IMR-90 (cell line): ENCODE measurements at regions not wholly inside any gene's neighbourhood (a gene's known extent, or its start where the extent isn't known, plus 50 kb on each side); places are given as distances from the start of the nearest gene placed in this dataset.

Experiments
- ATAC-seq: fragments of 200-7000 bp; cut with Tn5 transposase; 2 replicates; pipeline ENCODE4 v1.9.1; 2020; ENCODE audit warnings: low read depth, mild to moderate bottlenecking, moderate library complexity
- BruUV-seq: library from RNA; stranded (reverse); fragments of 400-500 nt; replicated peaks from 2 replicates; lab custom pipeline; 2021; lab: Mats Ljungman, UMichigan
- CTCF ChIA-PET: fragments of 300-600 bp; formaldehyde crosslinking; extraction: SDS; loops from one replicate; lab custom pipeline; 2021; ENCODE audit warnings: antibody characterized with exemption; lab: Yijun Ruan, JAX
- POLR2A ChIA-PET: fragments of 300-600 bp; sonication (Branson Sonifier 250); formaldehyde crosslinking; loops from one replicate; lab custom pipeline; 2022; ENCODE audit warnings: antibody characterized with exemption; ENCODE audit not compliant: unreplicated experiment; lab: Charles Lee
- DNase-seq: peaks from one replicate; pipeline ENCODE4 v3.0.0; 2013
- H2AFZ ChIP-seq: replicated peaks from 2 replicates; pipeline ENCODE3; 2013; ENCODE audit warnings: low read length, mild to moderate bottlenecking; ENCODE audit not compliant: poor library complexity
- H2AK5ac ChIP-seq: 2 replicates; pipeline ENCODE4 v1.6.1; 2013; ENCODE audit warnings: low read depth, low read length, inconsistent platforms
- H2AK9ac ChIP-seq: replicated peaks from 2 replicates; pipeline ENCODE3; 2013; ENCODE audit warnings: mild to moderate bottlenecking, low read depth, low read length, moderate library complexity; ENCODE audit not compliant: poor library complexity
- H2BK120ac ChIP-seq: 2 replicates; pipeline ENCODE4 v1.6.1; 2013; ENCODE audit warnings: low read depth, low read length, inconsistent platforms
- H2BK15ac ChIP-seq: 3 replicates; pipeline ENCODE4 v1.6.1; 2013; ENCODE audit warnings: low read depth, low read length, inconsistent platforms
- H2BK20ac ChIP-seq: 2 replicates; pipeline ENCODE4 v1.6.1; 2013; ENCODE audit warnings: low read depth, mild to moderate bottlenecking, inconsistent platforms, low read length, moderate library complexity
- H2BK5ac ChIP-seq: 2 replicates; pipeline ENCODE4 v1.6.1; 2013; ENCODE audit warnings: mild to moderate bottlenecking, low read depth, low read length, inconsistent platforms; ENCODE audit not compliant: poor library complexity, severe bottlenecking
- H3K14ac ChIP-seq: replicated peaks from 2 replicates; pipeline ENCODE4 v1.6.1; 2013; ENCODE audit warnings: low read depth, low read length, inconsistent platforms
- H3K18ac ChIP-seq: 2 replicates; pipeline ENCODE4 v1.6.1; 2013; ENCODE audit warnings: low read depth, low read length, control low read depth
- H3K23ac ChIP-seq: 2 replicates; pipeline ENCODE4 v1.6.1; 2013; ENCODE audit warnings: low read depth, low read length, inconsistent platforms
- H3K27ac ChIP-seq: 2 replicates; pipeline ENCODE4 v1.5.1; 2013; ENCODE audit warnings: mild to moderate bottlenecking, control low read depth, low read length; ENCODE audit not compliant: insufficient read depth
- H3K27me3 ChIP-seq: 2 replicates; pipeline ENCODE4 v1.6.1; 2013; ENCODE audit warnings: low read length; ENCODE audit not compliant: control insufficient read depth, insufficient read depth
- H3K36me3 ChIP-seq: 2 replicates; pipeline ENCODE4 v1.6.1; 2013; ENCODE audit warnings: low read length, mixed read lengths; ENCODE audit not compliant: control insufficient read depth, insufficient read depth
- H3K4ac ChIP-seq: 2 replicates; pipeline ENCODE4 v1.6.1; 2013; ENCODE audit warnings: low read depth, low read length, inconsistent platforms
- H3K4me1 ChIP-seq: 2 replicates; pipeline ENCODE4 v1.6.1; 2013; ENCODE audit warnings: low read length, mixed read lengths; ENCODE audit not compliant: control insufficient read depth, insufficient read depth
- H3K4me2 ChIP-seq: 2 replicates; pipeline ENCODE4 v1.6.1; 2013; ENCODE audit warnings: low read depth, mild to moderate bottlenecking, control low read depth, low read length, moderate library complexity
- H3K4me3 ChIP-seq: 2 replicates; pipeline ENCODE4 v1.5.1; 2013; ENCODE audit warnings: low read depth, mild to moderate bottlenecking, control low read depth, low read length, moderate library complexity; ENCODE audit not compliant: insufficient read depth
- H3K56ac ChIP-seq: 2 replicates; pipeline ENCODE4 v1.6.1; 2013; ENCODE audit warnings: low read length, inconsistent platforms; ENCODE audit not compliant: insufficient read depth; ENCODE audit errors: extremely low read depth
- H3K79me1 ChIP-seq, 2 experiments: 2 replicates each; pipeline ENCODE4 v1.6.1; 2013; ENCODE audit warnings: low read length in 2 of 2, inconsistent platforms in 1 of 2, low read depth in 1 of 2
- H3K9ac ChIP-seq: 2 replicates; pipeline ENCODE4 v1.6.1; 2013; ENCODE audit warnings: low read depth, low read length, control low read depth
- H3K9me1 ChIP-seq: 2 replicates; pipeline ENCODE4 v1.6.1; 2013; ENCODE audit warnings: low read length, inconsistent platforms; ENCODE audit not compliant: insufficient read depth
- H3K9me3 ChIP-seq: 2 replicates; pipeline ENCODE4 v1.6.1; 2013; ENCODE audit warnings: low read length; ENCODE audit not compliant: control insufficient read depth, insufficient read depth
- H4K20me1 ChIP-seq: 2 replicates; pipeline ENCODE4 v1.6.1; 2013; ENCODE audit warnings: low read length, inconsistent platforms; ENCODE audit not compliant: insufficient read depth
- H4K5ac ChIP-seq: 2 replicates; pipeline ENCODE4 v1.6.1; 2013; ENCODE audit warnings: mild to moderate bottlenecking, low read depth, low read length, control low read depth
- H4K8ac ChIP-seq, 2 experiments: 2 replicates each; pipeline ENCODE4 v1.6.1; 2013; ENCODE audit warnings: low read depth in 2 of 2, low read length in 2 of 2, control low read depth in 1 of 2, inconsistent platforms in 1 of 2
- H4K91ac ChIP-seq: 2 replicates; pipeline ENCODE4 v1.6.1; 2013; ENCODE audit warnings: low read depth, low read length, inconsistent platforms; ENCODE audit not compliant: insufficient read depth
- MAFK ChIP-seq: IDR thresholded peaks from 2 replicates; pipeline ENCODE4 v1.6.1; 2012; ENCODE audit warnings: low read depth, low read length, improper control_type of control experiment
- RAD21 ChIP-seq: IDR thresholded peaks from 2 replicates; pipeline ENCODE4 v1.6.1; 2012; ENCODE audit warnings: low read length, improper control_type of control experiment
- RCOR1 ChIP-seq: IDR thresholded peaks from 2 replicates; pipeline ENCODE4 v1.6.1; 2012; ENCODE audit warnings: mild to moderate bottlenecking, low read length, improper control_type of control experiment; ENCODE audit not compliant: insufficient replicate concordance
- WGBS, 2 experiments: methylation state at CpG; one replicate each; pipeline versions ENCODE4 v1.1.5 to v1.1.7; 2013; ENCODE audit warnings: missing lambda C conversion rate in 2 of 2; ENCODE audit not compliant: insufficient read length in 1 of 2; ENCODE audit errors: extremely low coverage in 2 of 2; 5-methylcytosine and 5-hydroxymethylcytosine counted together
- dilution Hi-C: fragments of 300-500 bp; cut with HindIII; formaldehyde crosslinking; loops from one replicate; pipeline ENCODE4 v1.14.3; 2018; ENCODE audit warnings: low sequenced_read_pairs; ENCODE audit not compliant: unreplicated experiment
- in situ Hi-C: fragments of 300-500 bp; cut with MboI; formaldehyde crosslinking; loops from 3 replicates; pipeline ENCODE4 v1.14.3; 2019; ENCODE audit warnings: low sequenced_read_pairs, inconsistent platforms, mixed read lengths
- intact Hi-C: fragments of 100-400 bp; cut with micrococcal nuclease; formaldehyde crosslinking; loops from 2 replicates; pipeline ENCODE4 v1.10.0; 2022

DNA sequence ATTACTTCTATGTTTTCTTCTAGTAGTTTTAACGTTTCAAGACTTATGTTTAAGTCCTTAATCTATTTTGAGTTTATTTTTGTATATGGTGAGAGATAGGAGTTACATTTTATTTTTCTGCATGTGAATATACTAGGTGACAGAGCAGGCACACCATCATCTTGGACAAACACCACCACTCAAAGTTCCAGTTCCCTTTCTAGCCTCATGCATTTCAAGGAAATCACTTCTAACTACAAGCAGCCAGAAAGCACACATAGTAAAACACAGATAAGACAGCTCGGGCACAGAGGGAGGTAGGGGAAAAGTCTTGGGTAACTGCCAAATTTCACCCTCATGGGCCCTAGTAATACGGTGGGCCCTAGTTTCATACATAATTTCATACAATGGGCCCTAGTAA is 609.4 kb upstream of the HS3ST5 start:
- POLR2A ChIA-PET = no interaction called here
- WGBS, 2 experiments = no CpG with 5 or more reads among the region's 3 CpGs

More for the DNA sequence above, 609.4 kb upstream of the HS3ST5 start:
- Histone ChIP-seq H2AK5ac (no peak overlapping the region), H3K4me2 (no peak overlapping the region), H2BK5ac (no peak overlapping the region), H2BK15ac (no peak overlapping the region), H3K9ac (no peak overlapping the region), H2BK120ac (no peak overlapping the region), H3K9me3 (no peaks in the 10 kb centered on the region), H2BK20ac (no peak overlapping the region), H4K8ac (no peak overlapping the region), H3K79me1 (no peaks in the 10 kb centered on the region), H2AK9ac (no peak overlapping the region), H3K27me3 (no peaks in the 10 kb centered on the region), H3K4me1 (no peaks in the 10 kb centered on the region), H3K4me3 (no peak overlapping the region), H3K14ac (no peak overlapping the region), H3K9me1 (no peaks in the 10 kb centered on the region), H3K23ac (no peak overlapping the region), H4K91ac (no peak overlapping the region), H3K4ac (no peak overlapping the region), H3K18ac (no peak overlapping the region), H2AFZ (no peak overlapping the region), H3K36me3 (no peaks in the 10 kb centered on the region), H3K27ac (no peak overlapping the region), H4K20me1 (no peaks in the 10 kb centered on the region), H3K56ac (no peak overlapping the region), H4K5ac (no peak overlapping the region)
- ATAC-seq (no peak), DNase-seq (no peak)
- in situ Hi-C loops (no loop called here), intact Hi-C loops (no loop called here), dilution Hi-C loops (no loop called here)
- BruUV-seq = no TSS peak
- TF ChIP-seq RAD21 = no peak
- TF ChIP-seq MAFK = no peak
- TF ChIP-seq RCOR1 = no peak
- CTCF ChIA-PET = no interaction called here
